Large intestine (tissue), 3 donors: ENCODE measurements at regions not wholly inside any gene's neighbourhood (a gene's known extent, or its start where the extent isn't known, plus 50 kb on each side); places are given as distances from the start of the nearest gene placed in this dataset.

Experiments
- DNase-seq, 2 donors: peaks; one replicate each; pipeline versions ENCODE4 v3.0.0 to v3.0.0-alpha.2; 2013
- H3K27ac ChIP-seq: one replicate; pipeline ENCODE4 v1.5.1; 2013; ENCODE audit warnings: low read length
- H3K27me3 ChIP-seq: 2 replicates; pipeline ENCODE4 v1.6.1; 2013; ENCODE audit warnings: low read length; ENCODE audit not compliant: control insufficient read depth, insufficient read depth
- H3K36me3 ChIP-seq: 2 replicates; pipeline ENCODE4 v1.6.1; 2013; ENCODE audit warnings: low read length; ENCODE audit not compliant: control insufficient read depth, insufficient read depth
- H3K4me1 ChIP-seq: one replicate; pipeline ENCODE4 v1.6.1; 2013; ENCODE audit warnings: low read length; ENCODE audit not compliant: control insufficient read depth, insufficient read depth
- H3K4me3 ChIP-seq: one replicate; pipeline ENCODE4 v1.5.1; 2013; ENCODE audit warnings: low read length
- H3K9me3 ChIP-seq: one replicate; pipeline ENCODE4 v1.6.1; 2013; ENCODE audit warnings: mild to moderate bottlenecking, low read depth, low read length, moderate library complexity; ENCODE audit not compliant: control insufficient read depth
- WGBS: methylation state at CpG from one replicate; pipeline ENCODE4 v1.1.5; 2013; ENCODE audit warnings: low lambda C conversion rate; ENCODE audit not compliant: insufficient coverage; 5-methylcytosine and 5-hydroxymethylcytosine counted together

DNA sequence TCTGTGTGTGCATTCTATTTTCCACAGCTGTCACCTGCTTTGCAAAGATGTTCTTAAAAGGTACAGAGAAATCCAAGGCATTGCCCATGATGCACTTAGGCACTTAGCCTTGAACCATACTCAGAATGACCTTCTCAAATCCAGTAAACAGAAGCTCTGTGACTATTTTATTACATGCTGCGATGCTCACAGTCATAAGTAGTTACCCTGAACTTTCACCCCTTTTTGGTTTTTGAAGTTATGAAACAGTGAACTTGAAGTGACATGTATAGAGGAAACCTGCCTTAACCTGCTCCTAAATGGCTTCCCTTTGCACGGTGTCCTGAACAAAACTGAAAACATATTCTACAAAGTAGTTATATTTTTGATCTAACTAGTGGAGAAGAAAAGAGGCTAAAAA lies 100.4 kb downstream of the SLC10A2 start:
- Histone ChIP-seq H3K27ac (no peak overlapping the region), H3K27me3 (no peaks in the 10 kb centered on the region), H3K4me3 (no peak overlapping the region), H3K36me3 (no peaks in the 10 kb centered on the region), H3K4me1 (peaks cover 9% of the 10 kb centered on the region), H3K9me3 (no peaks in the 10 kb centered on the region)
- DNase-seq: peak; percentile 15 to 40
- no CpG with 5 or more reads among the region's 2 CpGs for WGBS

GRCh38 chr13:102962430-102962829 lies 103.8 kb downstream of the SLC10A2 start:
- Histone ChIP-seq H3K4me1 (no peaks in the 10 kb centered on the region), H3K27me3 (no peaks in the 10 kb centered on the region), H3K36me3 (no peaks in the 10 kb centered on the region), H3K9me3 (no peaks in the 10 kb centered on the region), H3K4me3 (no peak overlapping the region), H3K27ac (no peak overlapping the region)
- 56% methylated on average over 2 of the region's 2 CpGs for WGBS
- DNase-seq: no peak

GRCh38 chr13:102960959-102961358 lies 105.3 kb downstream of the SLC10A2 start:
- no peak for DNase-seq
- Histone ChIP-seq H3K4me1 (no peaks in the 10 kb centered on the region), H3K4me3 (no peak overlapping the region), H3K27me3 (no peaks in the 10 kb centered on the region), H3K36me3 (no peaks in the 10 kb centered on the region), H3K27ac (no peak overlapping the region), H3K9me3 (no peaks in the 10 kb centered on the region)
- 100% methylated on average over 1 of the region's 4 CpGs for WGBS

DNA sequence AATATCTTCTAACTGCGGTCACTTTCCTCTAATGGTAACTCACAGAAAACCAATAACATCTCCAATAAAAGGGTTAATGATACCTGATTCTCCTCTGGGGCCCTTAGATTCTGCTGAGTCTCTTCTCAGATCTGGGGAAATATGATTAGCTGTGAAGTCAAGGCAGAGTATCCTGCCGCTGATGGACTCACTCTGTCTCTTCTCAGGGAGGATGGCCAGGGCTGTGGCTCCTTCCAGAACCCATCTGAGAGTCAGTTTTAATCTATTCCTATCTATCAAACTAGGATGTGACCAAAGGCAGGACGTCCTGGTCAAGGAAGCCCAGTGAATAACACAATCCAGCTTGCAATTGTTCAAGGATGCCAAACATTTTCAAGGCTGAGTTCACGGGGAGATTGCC lies 109.8 kb downstream of the SLC10A2 start:
- H3K4me3 ChIP-seq: no peak overlapping the region
- H3K4me1 ChIP-seq: no peaks in the 10 kb centered on the region
- no CpG with 5 or more reads among the region's 4 CpGs for whole genome bisulfite sequencing
- no peaks in the 10 kb centered on the region for H3K36me3 ChIP-seq
- H3K9me3 ChIP-seq: no peaks in the 10 kb centered on the region
- no peak for DNase-seq
- no peaks in the 10 kb centered on the region for H3K27me3 ChIP-seq
- H3K27ac ChIP-seq: no peak overlapping the region

- no peak for DNase-seq
- 100% methylated on average over 1 of the region's 3 CpGs for WGBS
- H3K27me3 ChIP-seq: no peaks in the 10 kb centered on the region
These were observed 108.5 kb downstream of the ERCC5 start for GRCh38 chr13:102954350-102954749.

DNA sequence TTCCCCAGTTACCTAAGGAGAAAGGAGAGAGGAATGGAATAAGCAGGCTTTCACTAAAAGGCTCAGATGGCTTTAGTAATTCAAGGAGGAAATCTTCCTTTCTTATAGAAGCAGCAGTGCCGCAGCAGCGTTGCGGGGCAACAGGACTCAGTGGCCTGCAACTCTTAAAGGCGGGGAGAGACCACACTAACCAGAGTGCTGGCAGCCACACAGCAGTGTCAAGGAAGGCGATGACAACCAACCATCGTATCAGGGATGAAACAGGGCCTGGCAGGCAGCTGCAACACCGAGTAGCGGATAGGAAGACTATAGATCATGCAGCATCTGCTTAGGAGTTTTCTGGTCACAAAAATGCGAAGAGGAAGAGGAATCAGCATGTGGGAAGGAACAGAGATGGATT lies 106.0 kb downstream of the ERCC5 start:
- no peak overlapping the region for H3K4me3 ChIP-seq
- no peaks in the 10 kb centered on the region for H3K27me3 ChIP-seq
- H3K4me1 ChIP-seq: no peaks in the 10 kb centered on the region
- no peak overlapping the region for H3K27ac ChIP-seq
- WGBS: 100% methylated on average over 1 of the region's 9 CpGs
- H3K9me3 ChIP-seq: no peaks in the 10 kb centered on the region
- H3K36me3 ChIP-seq: no peaks in the 10 kb centered on the region
- no peak for DNase-seq

More at GRCh38 chr13:102954350-102954749, 108.5 kb downstream of the ERCC5 start:
- Histone ChIP-seq H3K9me3 (no peaks in the 10 kb centered on the region), H3K36me3 (no peaks in the 10 kb centered on the region), H3K27ac (no peak overlapping the region), H3K4me1 (no peaks in the 10 kb centered on the region), H3K4me3 (no peak overlapping the region)

DNA sequence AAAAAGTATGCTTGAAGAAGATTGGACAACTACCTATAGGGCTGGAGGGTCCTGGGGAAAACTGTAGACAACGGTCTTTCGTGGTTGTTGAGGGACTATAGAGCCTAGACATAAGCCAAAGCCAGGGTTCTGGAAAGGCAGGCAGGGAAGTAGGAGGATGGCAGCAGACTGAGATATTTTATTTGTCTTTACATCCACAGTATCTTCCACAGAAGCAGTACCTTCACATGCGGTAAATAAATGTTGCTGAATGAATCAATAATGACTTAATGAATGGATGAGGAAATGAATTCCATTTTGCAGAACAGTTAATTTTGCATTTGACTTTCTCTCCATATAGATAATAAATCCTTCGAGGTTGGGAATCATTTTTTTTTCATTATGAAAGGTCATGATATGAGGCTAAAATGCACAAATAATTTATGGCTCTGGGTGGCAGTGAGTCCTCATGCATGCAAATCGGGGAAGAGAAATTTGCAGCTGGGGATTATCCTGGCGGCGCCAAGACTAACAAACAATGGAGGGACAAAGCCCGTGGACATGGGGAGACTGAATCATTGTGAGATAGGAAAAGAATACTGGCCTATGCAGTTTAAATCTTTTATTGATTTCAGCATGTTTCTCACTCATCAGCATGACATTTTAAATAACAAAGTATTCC lies 102.0 kb downstream of the ERCC5 start:
- peak in 1 of 2 donors; percentile 36 for DNase-seq
- H3K36me3 ChIP-seq: no peaks in the 10 kb centered on the region
- H3K27ac ChIP-seq: no peak overlapping the region
- WGBS: 100% methylated on average over 2 of the region's 8 CpGs
- H3K4me1 ChIP-seq: peaks cover 16% of the 10 kb centered on the region
- H3K4me3 ChIP-seq: no peak overlapping the region
- H3K27me3 ChIP-seq: no peaks in the 10 kb centered on the region
- peaks cover 2% of the 10 kb centered on the region for H3K9me3 ChIP-seq

DNA sequence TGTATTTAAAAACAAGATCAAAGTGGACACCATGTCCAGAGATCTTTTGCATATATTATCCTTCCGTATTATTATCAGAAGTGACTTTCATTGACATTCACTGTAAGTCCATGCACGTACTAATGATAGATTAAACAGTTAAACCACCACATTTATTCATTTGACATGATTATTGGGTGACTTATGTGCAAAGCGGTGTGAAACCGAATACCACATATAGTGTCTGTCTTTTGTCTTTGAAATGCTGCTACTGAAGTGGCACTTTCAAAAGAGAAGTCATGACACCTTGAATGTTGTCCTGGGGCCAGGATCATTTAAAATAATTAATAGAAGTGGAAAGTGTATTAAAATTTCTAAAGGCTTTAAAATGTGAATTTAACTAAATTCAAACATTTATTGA lies 100.1 kb downstream of the ERCC5 start:
- Histone ChIP-seq H3K4me3 (no peak overlapping the region), H3K9me3 (peaks cover 5% of the 10 kb centered on the region), H3K27ac (no peak overlapping the region), H3K36me3 (no peaks in the 10 kb centered on the region), H3K4me1 (peaks cover 16% of the 10 kb centered on the region), H3K27me3 (no peaks in the 10 kb centered on the region)
- no peak for DNase-seq
- WGBS: 48% methylated on average over 3 of the region's 4 CpGs

DNA sequence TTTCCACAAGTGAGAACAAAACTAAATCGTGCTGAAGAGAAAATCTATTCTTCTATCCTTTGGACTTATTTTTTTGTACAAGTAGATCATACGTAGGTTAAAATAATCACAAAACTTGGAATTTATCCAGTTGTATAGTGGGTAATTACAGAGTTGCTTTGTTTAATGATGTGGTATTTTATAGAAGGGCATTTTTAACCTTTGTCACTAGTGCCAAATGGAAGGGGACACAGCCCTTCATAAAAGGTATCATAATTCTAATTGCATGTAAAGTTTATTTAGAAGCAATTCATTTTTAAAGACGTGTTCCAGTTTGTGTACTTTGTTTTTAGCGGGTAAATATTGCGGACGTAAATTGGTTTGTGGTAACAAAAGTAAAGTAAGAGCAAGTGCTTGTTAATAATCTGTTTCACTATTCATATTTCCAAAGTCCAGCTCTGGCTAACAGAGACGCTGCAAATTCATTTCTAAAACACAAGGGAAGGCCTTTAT lies 99.5 kb downstream of the ERCC5 start:
- peak overlapping the region; percentile 40 for H3K27ac ChIP-seq
- H3K27me3 ChIP-seq: no peaks in the 10 kb centered on the region
- no peak overlapping the region for H3K4me3 ChIP-seq
- WGBS: 24% methylated on average over 7 of the region's 7 CpGs
- peaks cover 5% of the 10 kb centered on the region for H3K9me3 ChIP-seq
- H3K4me1 ChIP-seq: peaks cover 16% of the 10 kb centered on the region
- no peaks in the 10 kb centered on the region for H3K36me3 ChIP-seq
- DNase-seq: peak in 1 of 2 donors; percentile 44

DNA sequence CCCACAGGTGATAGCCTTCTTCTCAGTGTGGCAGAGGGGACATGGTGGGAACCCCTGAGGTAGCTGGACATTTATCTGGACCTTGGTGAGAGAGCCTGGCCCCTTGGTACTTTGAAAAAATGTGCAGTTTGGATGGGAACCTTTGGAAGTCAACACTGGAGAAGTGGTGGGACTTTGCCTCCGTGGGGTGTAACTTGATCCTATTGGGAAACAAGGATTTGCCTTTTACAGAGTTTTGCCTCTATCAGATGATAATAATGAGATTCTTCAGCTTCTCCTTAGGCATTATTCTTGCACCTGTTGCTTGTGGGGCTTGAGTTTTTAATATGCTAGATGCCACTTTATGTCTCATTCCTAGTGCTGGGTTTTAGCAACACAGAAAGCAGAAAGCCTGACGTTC lies 99.0 kb downstream of the ERCC5 start:
- Histone ChIP-seq H3K4me1 (peaks cover 16% of the 10 kb centered on the region), H3K36me3 (no peaks in the 10 kb centered on the region)
- WGBS: no CpG with 5 or more reads among the region's 2 CpGs

DNA sequence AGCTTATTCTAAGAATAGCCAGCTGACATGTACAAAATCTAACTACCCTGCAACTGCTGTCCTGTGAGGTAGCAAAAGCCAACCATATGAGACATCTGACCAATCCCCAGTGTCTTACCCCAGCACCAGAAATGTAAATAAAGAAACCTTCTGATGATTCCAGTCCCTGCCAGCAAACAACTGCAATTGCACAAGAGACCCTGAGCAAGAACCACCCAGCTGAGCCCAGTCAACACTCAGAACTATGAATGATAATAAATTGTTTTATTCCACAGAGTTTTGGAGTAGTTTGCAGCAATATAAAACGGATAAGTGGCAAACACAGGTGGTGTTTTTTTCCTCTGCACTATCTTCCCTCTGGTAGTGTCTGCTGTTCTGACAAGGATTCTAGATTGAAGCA lies 94.9 kb downstream of the ERCC5 start:
- Histone ChIP-seq H3K9me3 (peaks cover 5% of the 10 kb centered on the region), H3K4me1 (peaks cover 11% of the 10 kb centered on the region), H3K27ac (no peak overlapping the region), H3K36me3 (no peaks in the 10 kb centered on the region), H3K27me3 (no peaks in the 10 kb centered on the region), H3K4me3 (no peak overlapping the region)
- no peak for DNase-seq
- WGBS: no CpG with 5 or more reads among the region's 1 CpG

More for the DNA sequence above, 99.0 kb downstream of the ERCC5 start:
- Histone ChIP-seq H3K27ac (peak overlapping the region; percentile 40), H3K9me3 (peaks cover 5% of the 10 kb centered on the region), H3K4me3 (no peak overlapping the region), H3K27me3 (no peaks in the 10 kb centered on the region)
- peak; percentile 13 to 49 for DNase-seq
